IPS-NIHi11 (cell line): ENCODE measurements at regions not wholly inside any gene's neighbourhood (a gene's known extent, or its start where the extent isn't known, plus 50 kb on each side); places are given as distances from the start of the nearest gene placed in this dataset.

Experiments
- DNase-seq: peaks from one replicate; pipeline ENCODE4 v3.0.0; 2012; ENCODE audit warnings: mixed read lengths, low spot score

- DNase-seq: no peak
Observed at GRCh38 chr4:114365591-114365990, 233.0 kb upstream of the UGT8 start.

- DNase-seq: no peak
Observed at GRCh38 chr4:114366368-114366767, 232.2 kb upstream of the UGT8 start.

DNA sequence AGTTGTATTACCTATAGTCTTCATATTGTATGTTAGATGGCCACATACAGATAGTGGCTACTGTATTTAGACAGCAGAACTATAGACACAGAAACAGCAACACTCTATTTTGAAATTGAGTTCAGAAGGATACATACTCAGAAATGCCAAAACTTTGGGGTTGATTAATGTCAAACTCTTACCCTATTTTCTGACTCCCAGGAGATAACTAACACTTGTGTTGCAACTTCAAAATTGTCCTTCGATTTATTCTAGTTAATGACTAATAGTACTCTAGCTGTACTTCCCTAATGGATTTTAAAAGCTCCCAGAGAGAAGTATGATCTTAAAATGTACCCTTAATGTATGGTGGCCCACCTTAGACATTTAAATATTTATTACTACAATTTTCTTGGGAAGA lies 229.9 kb upstream of the UGT8 start:
- DNase-seq: no peak

DNA sequence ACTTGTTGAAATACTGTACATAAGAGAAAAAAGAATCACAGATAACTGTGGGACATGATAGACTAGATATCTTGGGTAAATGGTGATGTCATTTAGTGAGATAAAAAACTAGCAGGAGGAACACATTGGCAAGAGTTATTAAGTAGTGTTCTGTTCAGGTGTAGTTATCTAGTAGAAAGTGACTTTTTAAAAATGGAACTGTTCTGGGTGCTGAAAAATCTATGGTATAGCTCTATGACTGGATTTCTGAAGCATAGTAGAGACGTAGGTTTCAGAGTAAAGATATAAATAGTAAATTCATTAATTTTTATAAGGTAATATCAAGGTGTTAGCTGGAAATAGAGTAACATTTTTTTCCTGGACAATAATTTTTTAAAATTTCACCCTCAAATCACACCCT lies 225.1 kb upstream of the UGT8 start:
- no peak for DNase-seq

DNA sequence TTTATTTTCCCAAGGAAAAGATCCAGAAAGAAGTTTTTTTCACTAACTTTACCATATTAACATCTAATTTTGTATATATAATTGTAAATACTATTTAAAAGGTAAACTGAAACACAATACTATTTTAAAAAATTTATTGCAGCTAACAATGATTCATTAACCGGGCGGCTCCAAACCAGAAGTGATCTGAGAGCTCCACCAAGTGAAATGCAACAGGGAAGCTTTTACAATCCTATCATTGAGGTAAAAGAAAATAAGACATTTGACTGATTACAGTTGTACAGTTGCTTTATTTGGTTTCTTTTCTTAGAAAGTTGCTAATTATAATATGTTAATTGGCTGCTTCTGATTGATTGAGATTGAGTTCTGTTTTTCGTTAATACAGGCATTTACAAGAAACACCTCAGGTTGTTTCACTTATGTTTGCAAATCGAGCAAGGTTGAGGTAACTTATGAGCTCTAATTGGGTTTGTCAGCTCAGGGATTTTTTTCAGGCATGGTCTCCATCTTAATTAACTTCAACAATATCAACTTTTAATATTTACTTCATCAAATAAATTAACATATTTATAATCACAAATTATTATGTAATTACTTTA lies 220.2 kb upstream of the UGT8 start:
- DNase-seq: peak; percentile 24

- DNase-seq: no peak
Observed at GRCh38 chr4:114383067-114383466, 215.5 kb upstream of the UGT8 start.

DNA sequence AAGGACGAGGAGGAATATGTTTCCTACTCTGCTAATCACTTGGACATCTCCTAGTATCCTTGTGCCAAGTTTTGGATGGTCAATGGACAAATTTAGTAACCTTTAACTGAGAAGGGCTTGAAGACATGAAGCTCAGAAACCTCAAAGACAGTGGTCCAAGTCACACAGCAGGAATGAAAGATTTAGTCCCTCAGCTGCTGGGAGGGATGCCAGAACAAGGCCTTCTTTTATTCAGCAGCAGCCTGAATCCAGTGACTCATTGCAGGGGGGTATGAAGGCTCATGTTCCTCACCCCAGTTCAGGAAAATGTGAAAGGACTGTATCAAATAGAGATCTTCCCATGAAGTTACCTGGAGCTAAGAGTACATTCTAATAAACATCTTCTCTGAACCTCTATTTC lies 214.9 kb upstream of the UGT8 start:
- no peak for DNase-seq

GRCh38 chr4:114384629-114385028 lies 214.0 kb upstream of the UGT8 start:
- no peak for DNase-seq

- DNase-seq: no peak
Observed at GRCh38 chr4:114385195-114385985, 213.2 kb upstream of the UGT8 start.

- DNase-seq: no peak
Observed at GRCh38 chr4:114386637-114387233, 211.9 kb upstream of the UGT8 start.

DNA sequence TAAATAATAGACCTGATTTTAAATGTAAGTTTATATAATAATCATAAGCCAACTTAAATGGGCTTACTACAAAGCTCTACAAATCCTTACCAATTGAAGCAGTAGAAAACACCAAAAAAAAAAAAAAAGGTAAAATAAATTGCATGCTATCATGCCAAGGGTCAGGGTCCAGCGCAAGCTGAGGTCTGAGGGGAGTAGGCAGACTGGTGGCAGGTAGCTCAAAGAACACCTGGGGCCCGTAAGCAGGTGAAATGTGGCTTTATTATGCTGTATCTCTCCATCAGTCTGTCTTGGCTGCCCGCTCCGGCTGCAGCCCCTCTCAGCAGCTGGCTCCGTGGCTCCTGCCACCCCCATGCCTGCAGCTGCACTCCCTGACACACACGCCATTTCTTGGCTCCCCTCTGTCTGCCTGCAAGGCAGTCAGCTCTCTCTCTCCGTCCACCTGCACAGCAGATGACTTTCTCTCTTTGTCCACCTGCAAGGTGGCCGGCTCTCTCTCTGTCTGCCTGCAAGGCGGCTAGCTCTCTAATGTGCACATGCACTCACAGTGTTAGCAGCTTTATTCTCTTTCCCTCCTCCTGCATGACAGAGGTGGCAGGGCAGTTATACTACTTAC lies 209.4 kb upstream of the UGT8 start:
- DNase-seq: no peak

- DNase-seq: no peak
Observed at GRCh38 chr4:114393295-114394038, 205.1 kb upstream of the UGT8 start.

GRCh38 chr4:114396808-114397207 lies 201.8 kb upstream of the UGT8 start:
- no peak for DNase-seq

GRCh38 chr4:114398410-114398809 lies 200.2 kb upstream of the UGT8 start:
- no peak for DNase-seq

GRCh38 chr4:114399105-114399504 lies 199.5 kb upstream of the UGT8 start:
- peak; percentile 26 for DNase-seq

GRCh38 chr4:114400531-114400930 lies 198.1 kb upstream of the UGT8 start:
- no peak for DNase-seq

DNA sequence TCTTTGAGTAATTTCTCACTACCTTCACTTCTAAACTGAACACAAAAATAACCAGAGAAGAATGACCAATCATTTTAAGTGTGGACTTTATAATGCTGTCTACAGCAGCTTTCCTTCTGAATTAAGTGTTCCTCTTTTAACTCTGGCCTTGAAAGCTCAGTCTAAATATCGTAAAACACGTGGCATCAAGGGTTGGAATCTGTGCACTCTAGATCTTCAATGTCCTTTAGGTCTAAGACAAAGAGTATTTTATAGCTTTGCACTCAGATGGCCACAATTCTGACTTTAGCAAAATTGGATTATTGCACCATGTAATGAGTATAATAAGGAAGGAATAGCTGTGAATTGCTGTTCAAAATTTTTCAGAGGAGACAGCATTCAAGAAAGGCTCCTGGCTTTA lies 197.1 kb upstream of the UGT8 start:
- DNase-seq: no peak

DNA sequence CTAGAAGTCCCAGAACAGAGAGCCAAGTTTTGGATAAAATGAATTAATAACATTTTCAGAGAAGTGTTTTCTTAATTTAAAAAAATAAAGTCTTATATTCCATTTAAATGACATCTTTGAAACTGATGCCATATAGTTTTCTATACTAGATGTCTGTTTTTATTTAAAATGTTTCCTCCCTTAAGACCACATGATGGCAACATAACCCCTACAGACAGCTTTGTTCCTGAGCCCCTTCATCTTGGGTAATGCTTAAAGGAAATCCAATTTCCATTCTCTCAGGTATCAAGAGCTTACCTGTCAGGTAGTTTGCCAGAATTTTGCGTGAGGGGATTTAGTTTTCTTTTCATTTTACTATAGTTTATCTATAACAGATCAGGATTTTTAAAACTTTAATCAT lies 181.4 kb upstream of the UGT8 start:
- peak; percentile 33 for DNase-seq

- DNase-seq: no peak
Observed at GRCh38 chr4:114420069-114420468, 178.5 kb upstream of the UGT8 start.

- DNase-seq: no peak
Observed at GRCh38 chr4:114423582-114423981, 175.0 kb upstream of the UGT8 start.

DNA sequence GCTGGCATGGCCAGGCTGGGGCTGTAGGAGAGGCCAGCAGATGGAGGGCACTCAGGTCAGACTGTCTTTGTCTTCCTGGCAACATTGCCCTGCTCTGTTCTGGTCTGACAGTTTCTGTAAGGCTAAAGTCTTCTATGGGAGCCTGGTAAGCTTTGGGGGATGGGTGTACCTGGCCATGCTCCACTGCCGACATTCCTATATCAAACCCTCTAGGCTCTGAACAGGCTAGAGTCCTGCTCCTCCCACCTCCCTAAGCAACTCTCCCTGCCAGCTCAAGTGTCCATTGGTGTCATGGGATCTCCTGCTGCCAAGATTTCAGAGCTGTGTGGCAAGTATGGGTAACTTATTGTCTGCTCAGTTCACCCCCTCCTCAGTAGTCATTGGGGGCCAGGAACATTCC lies 163.5 kb upstream of the UGT8 start:
- no peak for DNase-seq

- DNase-seq: no peak
Observed at GRCh38 chr4:114442856-114443255, 155.8 kb upstream of the UGT8 start.
